ENCODE measurements at regions not wholly inside any gene's neighbourhood (a gene's known extent, or its start where the extent isn't known, plus 50 kb on each side); places are given as distances from the start of the nearest gene placed in this dataset.

GRCh38 chr17:10899281-10899680 is 61.4 kb upstream of the PIRT start:
- Mint-ChIP-seq H3K4me3 (no peak overlapping the region), H3K9me3 (no peaks in the 10 kb centered on the region), H3K27me3 (ENCODE audit: low read depth) (peaks cover 23% of the 10 kb centered on the region), H3K4me1 (no peaks in the 10 kb centered on the region), H3K36me3 (ENCODE audit: low read depth) (no peaks in the 10 kb centered on the region), H3K27ac (ENCODE audit: unreplicated experiment) (no peak overlapping the region)
- no peak for DNase-seq (ENCODE audit: low read depth, low spot score)
- no peak for TF ChIP-seq CTCF (conservative IDR thresholded peaks at IDR 0.05)

- Mint-ChIP-seq H3K27ac (ENCODE audit: unreplicated experiment) (no peak overlapping the region), H3K4me1 (no peaks in the 10 kb centered on the region), H3K27me3 (ENCODE audit: low read depth) (peaks cover 9% of the 10 kb centered on the region), H3K36me3 (ENCODE audit: low read depth) (no peaks in the 10 kb centered on the region), H3K9me3 (no peaks in the 10 kb centered on the region), H3K4me3 (no peak overlapping the region)
- no peak for DNase-seq (ENCODE audit: low read depth, low spot score)
- no peak for TF ChIP-seq CTCF (conservative IDR thresholded peaks at IDR 0.05)
Measured at GRCh38 chr17:10894220-10894619, 56.3 kb upstream of the PIRT start.

GRCh38 chr17:10888858-10889257 is 51.0 kb upstream of the PIRT start:
- H3K36me3 Mint-ChIP-seq (ENCODE audit: low read depth): no peaks in the 10 kb centered on the region
- DNase-seq (ENCODE audit: low read depth, low spot score): no peak
- no peak for TF ChIP-seq CTCF (conservative IDR thresholded peaks at IDR 0.05)
- H3K4me1 Mint-ChIP-seq: no peaks in the 10 kb centered on the region
- H3K9me3 Mint-ChIP-seq: peaks cover 2% of the 10 kb centered on the region
- H3K27me3 Mint-ChIP-seq (ENCODE audit: low read depth): peaks cover 29% of the 10 kb centered on the region
- no peak overlapping the region for H3K4me3 Mint-ChIP-seq
- no peak overlapping the region for H3K27ac Mint-ChIP-seq (ENCODE audit: unreplicated experiment)

Measured in neural crest cell (in vitro differentiated cells).